SK-N-MC (cell line): ENCODE measurements at regions not wholly inside any gene's neighbourhood (a gene's known extent, or its start where the extent isn't known, plus 50 kb on each side); places are given as distances from the start of the nearest gene placed in this dataset.

Experiments used
- EZH2 ChIP-seq: fragments of 200-600 bp; sonication (generic); IDR thresholded peaks from one replicate; pipeline ENCODE4 v1.6.1; 2017; ENCODE audit warnings: antibody characterized with exemption
- FOXP2 ChIP-seq: optimal IDR thresholded peaks from 2 replicates; pipeline ENCODE3; 2011; ENCODE audit warnings: mild to moderate bottlenecking, moderate library complexity; ENCODE audit not compliant: insufficient read depth; ENCODE audit errors: extremely low read length, control extremely low read depth
- POLR2AphosphoS5 ChIP-seq: IDR thresholded peaks from 2 replicates; pipeline ENCODE4 v1.6.1; 2012; ENCODE audit warnings: mild to moderate bottlenecking, low read depth, low read length, borderline replicate concordance

- no peak for TF ChIP-seq EZH2
- no peak for TF ChIP-seq POLR2AphosphoS5
- no peak for TF ChIP-seq FOXP2
Observed at GRCh38 chr3:180362081-180362480, 239.9 kb upstream of the TTC14 start.
